ENCODE measurements at regions not wholly inside any gene's neighbourhood (a gene's known extent, or its start where the extent isn't known, plus 50 kb on each side); places are given as distances from the start of the nearest gene placed in this dataset.

- no peaks in the 10 kb centered on the region for H4K20me1 ChIP-seq (ENCODE audit: control insufficient read depth, insufficient read depth, low read length, poor library complexity, severe bottlenecking)
- H3K4me3 ChIP-seq (ENCODE audit: control extremely low read depth in 1 of 5, extremely low read depth in 1 of 5, insufficient read depth in 1 of 5, low read depth in 2 of 5, low read length in 4 of 5) = no peak overlapping the region
- WGBS (ENCODE audit: insufficient coverage) = 88% methylated on average over 3 of the region's 3 CpGs
- Mint-ChIP-seq H3K4me3 (no peak overlapping the region), H3K9me3 (ENCODE audit: insufficient read depth) (peaks cover 7% of the 10 kb centered on the region), H3K27ac (no peak overlapping the region), H3K27me3 (no peaks in the 10 kb centered on the region), H3K4me1 (no peaks in the 10 kb centered on the region)
- no peak overlapping the region for H3K27ac ChIP-seq (ENCODE audit: low read length in 2 of 2)
- H3K4me1 ChIP-seq (ENCODE audit: control insufficient read depth in 2 of 2, insufficient read depth in 2 of 2, low read length in 2 of 2) = no peaks in the 10 kb centered on the region
- H3K79me2 ChIP-seq (ENCODE audit: control insufficient read depth, insufficient read depth, low read length) = no peaks in the 10 kb centered on the region
- H3K9ac ChIP-seq (ENCODE audit: low read length) = no peak overlapping the region
- intact Hi-C loops (cut with micrococcal nuclease) = loop anchor here (5.0 kb wide), 1 partner anchor 365 kb away; no protein-coding TSS in a partner anchor
- no peak overlapping the region for H3K4me2 ChIP-seq (replicated peaks; ENCODE audit: low read depth, low read length, poor library complexity, severe bottlenecking)
- ChIA-PET CTCF (no interaction called here), POLR2A (no interaction called here)
- H3K36me3 ChIP-seq (replicated peaks in 1 of 2; ENCODE audit: control extremely low read depth in 1 of 2, control insufficient read depth in 1 of 2, extremely low read depth in 1 of 2, insufficient read depth in 2 of 2, low read length in 1 of 2) = no peaks in the 10 kb centered on the region
- no peak for ATAC-seq (ENCODE audit: low read depth)
- H2AFZ ChIP-seq (ENCODE audit: insufficient read depth, low read depth, low read length, poor library complexity, severe bottlenecking) = no peak overlapping the region
- DNase-seq = no peak
- no peak for TF ChIP-seq EZH2 (IDR thresholded peaks at IDR 0.05; ENCODE audit: borderline replicate concordance, insufficient read depth, low read depth, low read length, poor library complexity, severe bottlenecking)
- no peak for TF ChIP-seq CTCF (IDR thresholded peaks at IDR 0.05)
- H3K27me3 ChIP-seq (replicated peaks in 1 of 4; ENCODE audit: control extremely low read depth in 1 of 4, control insufficient read depth in 3 of 4, insufficient read depth in 4 of 4, low read length in 3 of 4) = no peaks in the 10 kb centered on the region
- peaks cover 0 to 10% (median 0%) of the 10 kb centered on the region in 3 donors for H3K9me3 ChIP-seq (ENCODE audit: control extremely low read depth in 1 of 3, control insufficient read depth in 2 of 3, insufficient read depth in 1 of 3, low read length in 2 of 3)
Measured at GRCh38 chr4:130851932-130852331, 1756.0 kb downstream of the C4orf33 start.

DNA sequence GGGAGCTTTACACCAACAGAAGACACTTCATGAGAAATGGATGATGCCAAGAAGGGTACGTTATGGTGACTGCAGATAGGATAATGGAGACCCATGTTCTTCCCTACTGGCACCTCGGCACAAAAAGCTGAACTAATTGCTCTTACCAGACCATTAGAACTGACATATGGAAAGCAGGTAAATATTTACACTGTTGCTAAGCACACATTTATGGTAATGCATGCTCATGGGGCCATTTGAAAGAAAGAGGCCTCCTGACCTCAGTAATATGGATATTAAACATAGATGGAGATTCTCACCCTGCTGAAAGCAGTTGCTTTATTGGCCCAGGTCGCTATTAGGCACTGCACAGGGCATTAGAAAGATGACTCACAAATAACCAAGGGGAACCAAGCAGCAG, 1759.6 kb downstream of the C4orf33 start:
- Mint-ChIP-seq H3K4me3 (no peak overlapping the region), H3K27me3 (no peaks in the 10 kb centered on the region), H3K27ac (no peak overlapping the region), H3K9me3 (ENCODE audit: insufficient read depth) (peaks cover 10% of the 10 kb centered on the region), H3K4me1 (no peaks in the 10 kb centered on the region)
- Histone ChIP-seq H3K27ac (ENCODE audit: low read length in 2 of 2) (no peak overlapping the region), H3K4me1 (ENCODE audit: control insufficient read depth in 2 of 2, insufficient read depth in 2 of 2, low read length in 2 of 2) (no peaks in the 10 kb centered on the region), H3K79me2 (ENCODE audit: control insufficient read depth, insufficient read depth, low read length) (no peaks in the 10 kb centered on the region), H3K9me3 (ENCODE audit: control extremely low read depth in 1 of 3, control insufficient read depth in 2 of 3, insufficient read depth in 1 of 3, low read length in 2 of 3) (peaks cover 0 to 4% (median 2%) of the 10 kb centered on the region in 3 donors), H3K4me3 (ENCODE audit: control extremely low read depth in 1 of 5, extremely low read depth in 1 of 5, insufficient read depth in 1 of 5, low read depth in 2 of 5, low read length in 4 of 5) (no peak overlapping the region), H2AFZ (ENCODE audit: insufficient read depth, low read depth, low read length, poor library complexity, severe bottlenecking) (no peak overlapping the region), H4K20me1 (ENCODE audit: control insufficient read depth, insufficient read depth, low read length, poor library complexity, severe bottlenecking) (no peaks in the 10 kb centered on the region), H3K36me3 (replicated peaks in 1 of 2; ENCODE audit: control extremely low read depth in 1 of 2, control insufficient read depth in 1 of 2, extremely low read depth in 1 of 2, insufficient read depth in 2 of 2, low read length in 1 of 2) (no peaks in the 10 kb centered on the region), H3K4me2 (replicated peaks; ENCODE audit: low read depth, low read length, poor library complexity, severe bottlenecking) (no peak overlapping the region), H3K27me3 (replicated peaks in 1 of 4; ENCODE audit: control extremely low read depth in 1 of 4, control insufficient read depth in 3 of 4, insufficient read depth in 4 of 4, low read length in 3 of 4) (no peaks in the 10 kb centered on the region), H3K9ac (ENCODE audit: low read length) (no peak overlapping the region)
- TF ChIP-seq CTCF (IDR thresholded peaks at IDR 0.05) = no peak
- TF ChIP-seq EZH2 (IDR thresholded peaks at IDR 0.05; ENCODE audit: borderline replicate concordance, insufficient read depth, low read depth, low read length, poor library complexity, severe bottlenecking) = no peak
- no peak for DNase-seq
- ChIA-PET CTCF (no interaction called here), POLR2A (no interaction called here)
- WGBS (ENCODE audit: insufficient coverage) = 78% methylated on average over 1 of the region's 3 CpGs
- ATAC-seq (ENCODE audit: low read depth) = no peak
- intact Hi-C loops (cut with micrococcal nuclease) = no loop called here

All from B cell (primary cell).